ENCODE measurements at regions not wholly inside any gene's neighbourhood (a gene's known extent, or its start where the extent isn't known, plus 50 kb on each side); places are given as distances from the start of the nearest gene placed in this dataset.

DNA sequence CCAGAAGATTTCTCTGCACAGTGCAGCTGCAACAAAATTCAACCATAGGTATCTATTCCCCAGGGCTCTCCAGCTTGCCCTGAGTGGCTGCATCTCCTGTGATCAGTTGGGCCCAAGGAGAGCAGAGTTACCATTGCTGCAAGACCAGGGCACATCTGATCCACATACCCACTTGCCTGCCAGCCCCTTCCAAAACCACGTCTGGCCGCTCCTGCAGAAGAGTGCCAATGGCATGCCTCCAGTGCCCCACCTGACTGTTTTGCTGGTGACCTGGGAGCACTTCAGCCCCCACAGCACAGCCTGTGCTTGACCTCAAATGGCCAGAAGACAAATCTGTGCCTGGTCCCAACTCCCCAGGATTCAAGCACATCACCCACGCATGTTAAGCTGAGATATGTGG, 526.1 kb upstream of the GBE1 start:
- ATAC-seq, result no peak
- Mint-ChIP-seq H3K27ac (no peak overlapping the region), H3K36me3 (no peaks in the 10 kb centered on the region), H3K27me3 (no peaks in the 10 kb centered on the region), H3K4me1 (no peaks in the 10 kb centered on the region), H3K9me3 (no peaks in the 10 kb centered on the region), H3K4me3 (no peak overlapping the region)

DNA sequence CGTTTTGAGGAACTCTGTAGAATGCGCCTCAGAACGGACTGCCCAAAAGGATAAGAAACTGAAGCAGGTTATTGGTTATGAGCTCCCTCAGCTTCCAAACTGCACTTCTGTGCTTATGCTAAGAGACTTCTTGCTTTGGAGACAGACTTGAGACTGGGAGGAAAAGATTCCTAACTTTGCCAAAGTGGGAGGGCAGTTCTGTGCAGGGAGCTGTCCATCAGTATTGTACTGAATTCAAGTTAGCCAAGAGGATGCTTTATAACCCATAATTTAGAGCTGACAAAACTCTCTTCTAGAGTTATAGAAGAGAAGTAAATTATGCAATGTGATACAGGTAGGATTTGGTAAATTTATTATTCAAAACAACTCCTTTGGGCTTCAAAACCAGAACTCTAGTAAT, 519.8 kb upstream of the GBE1 start:
- H3K9me3 Mint-ChIP-seq, result peaks cover 3% of the 10 kb centered on the region
- no peaks in the 10 kb centered on the region for H3K4me1 Mint-ChIP-seq
- H3K27ac Mint-ChIP-seq, result no peak overlapping the region
- no peak overlapping the region for H3K4me3 Mint-ChIP-seq
- no peaks in the 10 kb centered on the region for H3K27me3 Mint-ChIP-seq
- no peaks in the 10 kb centered on the region for H3K36me3 Mint-ChIP-seq
- ATAC-seq, result no peak

DNA sequence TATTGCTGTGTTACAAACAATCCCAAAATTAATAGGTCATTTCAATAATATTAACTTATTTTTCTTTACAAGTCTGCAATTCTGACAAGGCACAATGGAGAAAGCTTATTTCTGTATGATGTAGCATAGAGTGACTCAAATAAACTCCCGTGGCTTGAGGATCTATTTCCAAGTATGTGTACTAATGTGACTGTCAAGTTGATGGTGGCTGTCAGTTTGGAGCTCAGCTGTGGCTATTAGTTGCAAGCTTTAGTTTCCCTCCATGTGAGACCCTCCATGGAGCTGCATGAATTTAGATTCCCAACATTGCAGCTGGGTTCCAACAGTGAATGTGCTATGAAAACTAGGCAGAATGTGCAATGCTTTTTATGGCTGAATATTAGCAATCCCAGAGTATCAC, 515.5 kb upstream of the GBE1 start:
- Mint-ChIP-seq H3K4me3 (no peak overlapping the region), H3K9me3 (peaks cover 6% of the 10 kb centered on the region), H3K27me3 (no peaks in the 10 kb centered on the region), H3K27ac (no peak overlapping the region), H3K4me1 (no peaks in the 10 kb centered on the region), H3K36me3 (no peaks in the 10 kb centered on the region)
- no peak for ATAC-seq

DNA sequence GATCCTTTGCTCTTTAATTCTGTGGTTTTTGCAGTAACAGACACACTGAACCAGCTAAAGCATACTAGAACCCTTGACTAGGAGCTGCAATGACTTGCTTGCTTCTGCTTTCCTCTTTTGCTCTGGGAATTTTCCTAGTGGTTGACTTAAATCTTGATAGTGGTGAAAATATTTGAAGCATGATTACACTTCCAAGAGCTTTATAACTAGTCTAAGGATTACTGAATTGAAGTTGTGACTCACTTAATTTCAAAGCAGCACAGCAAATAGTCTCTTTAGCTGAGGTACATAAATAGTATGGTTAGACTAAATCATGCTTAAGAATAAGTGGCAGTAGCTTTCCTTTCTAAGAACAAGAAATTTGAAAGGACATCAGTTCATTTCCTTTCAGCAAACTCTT, 513.5 kb upstream of the GBE1 start:
- H3K27me3 Mint-ChIP-seq, result no peaks in the 10 kb centered on the region
- H3K4me3 Mint-ChIP-seq, result no peak overlapping the region
- H3K4me1 Mint-ChIP-seq, result no peaks in the 10 kb centered on the region
- no peak overlapping the region for H3K27ac Mint-ChIP-seq
- ATAC-seq, result no peak
- peaks cover 20% of the 10 kb centered on the region for H3K9me3 Mint-ChIP-seq
- no peaks in the 10 kb centered on the region for H3K36me3 Mint-ChIP-seq

DNA sequence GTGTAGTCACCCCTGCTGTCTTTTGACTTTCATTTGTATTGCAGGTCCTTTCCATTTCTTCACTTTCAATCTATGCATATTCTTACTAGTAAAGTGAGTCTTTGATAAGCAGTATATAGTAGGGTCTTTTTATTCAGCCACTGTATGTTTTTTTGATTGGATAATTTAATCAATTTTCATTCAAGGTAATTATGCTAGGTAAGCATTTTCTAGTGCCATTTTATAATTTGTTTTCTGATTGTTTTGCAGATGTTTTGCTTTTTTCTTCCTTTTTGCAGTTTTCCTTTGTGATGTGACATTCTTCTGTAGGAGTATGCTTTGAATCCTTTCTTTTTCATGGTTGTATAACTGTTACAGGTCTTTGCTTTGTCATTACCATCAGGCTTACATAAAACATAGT, 504.3 kb upstream of the GBE1 start:
- peaks cover 16% of the 10 kb centered on the region for H3K9me3 Mint-ChIP-seq
- H3K36me3 Mint-ChIP-seq, result no peaks in the 10 kb centered on the region
- no peak overlapping the region for H3K27ac Mint-ChIP-seq
- no peak for ATAC-seq
- no peaks in the 10 kb centered on the region for H3K27me3 Mint-ChIP-seq
- H3K4me1 Mint-ChIP-seq, result no peaks in the 10 kb centered on the region
- no peak overlapping the region for H3K4me3 Mint-ChIP-seq

DNA sequence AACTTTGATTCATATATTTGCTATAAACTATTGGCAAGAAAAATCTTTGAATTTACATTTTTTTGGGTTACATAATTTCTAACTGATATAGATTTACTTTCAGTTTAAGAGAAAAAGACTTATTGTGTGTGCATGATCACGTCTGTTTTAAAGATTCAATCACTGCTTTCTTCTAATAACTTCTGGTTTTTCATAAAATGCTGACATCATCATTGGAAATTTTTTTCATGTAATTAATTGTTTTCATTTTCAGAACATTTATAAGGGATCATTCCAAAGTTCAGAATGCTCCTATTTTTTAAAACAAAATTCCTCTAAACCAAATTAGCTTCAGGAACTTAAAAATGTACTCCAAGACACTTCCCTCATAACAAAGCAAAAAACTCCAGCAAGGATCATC, 500.7 kb upstream of the GBE1 start:
- peaks cover 3% of the 10 kb centered on the region for H3K9me3 Mint-ChIP-seq
- no peak overlapping the region for H3K4me3 Mint-ChIP-seq
- no peaks in the 10 kb centered on the region for H3K36me3 Mint-ChIP-seq
- no peak overlapping the region for H3K27ac Mint-ChIP-seq
- no peaks in the 10 kb centered on the region for H3K4me1 Mint-ChIP-seq
- ATAC-seq, result no peak
- no peaks in the 10 kb centered on the region for H3K27me3 Mint-ChIP-seq

DNA sequence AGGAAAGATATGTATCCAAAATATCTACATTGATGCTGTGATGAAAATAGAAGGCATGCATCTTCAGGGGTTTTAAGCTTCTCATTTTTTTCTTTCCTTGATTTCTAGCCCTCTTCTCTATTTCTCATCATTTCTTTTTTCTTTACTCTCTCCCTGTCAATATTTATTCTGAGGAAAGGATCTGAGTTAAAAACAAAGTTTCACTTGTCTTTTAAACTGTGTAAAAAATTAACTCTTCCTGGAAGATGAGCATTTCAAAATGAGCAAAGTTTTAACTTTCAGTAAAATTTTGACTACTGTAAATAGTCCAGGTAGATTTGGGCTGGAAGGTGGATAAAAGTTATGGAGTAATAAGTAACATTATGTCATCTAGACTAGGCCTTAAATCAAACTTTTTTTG, 500.2 kb upstream of the GBE1 start:
- H3K4me1 Mint-ChIP-seq, result no peaks in the 10 kb centered on the region
- H3K4me3 Mint-ChIP-seq, result no peak overlapping the region
- no peak overlapping the region for H3K27ac Mint-ChIP-seq
- H3K27me3 Mint-ChIP-seq, result no peaks in the 10 kb centered on the region
- no peak for ATAC-seq
- H3K36me3 Mint-ChIP-seq, result no peaks in the 10 kb centered on the region
- peaks cover 3% of the 10 kb centered on the region for H3K9me3 Mint-ChIP-seq

DNA sequence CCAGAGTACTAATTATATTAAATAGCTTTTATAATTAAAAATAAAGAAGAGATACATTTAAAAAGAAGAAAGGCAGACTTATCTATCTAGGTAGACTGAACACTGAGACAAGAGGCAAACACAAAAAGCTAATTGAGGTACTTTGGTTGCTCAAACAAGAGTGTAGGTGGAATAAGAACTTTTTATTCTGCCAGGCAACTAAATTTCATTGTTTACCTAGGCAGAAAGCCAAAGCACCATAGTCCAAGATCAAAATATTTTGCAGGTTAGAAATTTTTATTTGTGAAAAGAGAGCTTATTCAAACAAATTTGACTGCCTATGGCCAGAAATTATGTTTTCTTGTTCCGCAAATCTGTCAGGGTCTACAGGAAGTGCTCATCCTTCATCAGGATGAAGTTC, 499.6 kb upstream of the GBE1 start:
- Mint-ChIP-seq H3K9me3 (peaks cover 3% of the 10 kb centered on the region), H3K27ac (no peak overlapping the region), H3K27me3 (no peaks in the 10 kb centered on the region), H3K4me1 (no peaks in the 10 kb centered on the region), H3K36me3 (no peaks in the 10 kb centered on the region), H3K4me3 (no peak overlapping the region)
- no peak for ATAC-seq

DNA sequence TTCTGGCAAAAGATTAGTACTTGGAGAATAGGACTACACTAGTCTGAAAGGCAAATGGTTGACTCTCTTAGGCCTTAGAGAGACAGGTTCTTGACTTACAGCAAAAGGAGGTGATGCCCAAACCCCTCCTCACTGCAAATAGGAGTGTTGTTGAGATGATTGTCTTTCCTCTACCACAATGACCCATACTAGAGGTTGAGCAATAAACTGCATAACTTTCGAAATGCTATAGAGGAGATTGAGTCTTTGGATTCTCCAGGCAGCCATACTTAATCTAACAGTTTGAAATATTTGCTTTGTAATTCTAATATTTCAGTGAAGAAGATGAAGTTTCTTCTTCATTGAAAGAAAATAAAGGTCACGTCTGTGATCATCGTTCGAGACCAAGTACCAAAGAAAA, 498.5 kb upstream of the GBE1 start:
- no peaks in the 10 kb centered on the region for H3K27me3 Mint-ChIP-seq
- no peak overlapping the region for H3K4me3 Mint-ChIP-seq
- no peak overlapping the region for H3K27ac Mint-ChIP-seq
- H3K9me3 Mint-ChIP-seq, result peaks cover 3% of the 10 kb centered on the region
- H3K4me1 Mint-ChIP-seq, result no peaks in the 10 kb centered on the region
- ATAC-seq, result no peak
- H3K36me3 Mint-ChIP-seq, result no peaks in the 10 kb centered on the region

DNA sequence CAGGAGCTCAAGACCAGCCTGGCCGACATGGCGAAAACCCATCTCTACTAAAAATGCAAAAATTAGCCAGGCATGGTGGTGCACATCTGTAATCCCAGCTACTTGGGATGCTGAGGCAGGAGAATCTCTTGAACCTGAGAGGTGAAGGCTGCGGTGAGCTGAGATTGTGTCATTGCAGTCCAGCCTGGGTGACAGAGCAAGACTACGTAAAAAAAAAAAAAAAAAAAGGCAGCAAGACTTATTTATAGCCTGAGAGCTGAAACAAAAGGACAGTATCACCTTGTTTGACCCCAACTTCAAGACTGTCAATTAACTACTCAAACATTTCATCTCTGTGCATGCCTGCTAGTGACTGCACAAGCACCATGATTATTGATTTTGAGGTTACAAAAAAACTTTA, 478.9 kb upstream of the GBE1 start:
- Mint-ChIP-seq H3K27ac (no peak overlapping the region), H3K4me3 (no peak overlapping the region), H3K9me3 (peaks cover 5% of the 10 kb centered on the region), H3K27me3 (no peaks in the 10 kb centered on the region), H3K36me3 (no peaks in the 10 kb centered on the region), H3K4me1 (no peaks in the 10 kb centered on the region)
- no peak for ATAC-seq

DNA sequence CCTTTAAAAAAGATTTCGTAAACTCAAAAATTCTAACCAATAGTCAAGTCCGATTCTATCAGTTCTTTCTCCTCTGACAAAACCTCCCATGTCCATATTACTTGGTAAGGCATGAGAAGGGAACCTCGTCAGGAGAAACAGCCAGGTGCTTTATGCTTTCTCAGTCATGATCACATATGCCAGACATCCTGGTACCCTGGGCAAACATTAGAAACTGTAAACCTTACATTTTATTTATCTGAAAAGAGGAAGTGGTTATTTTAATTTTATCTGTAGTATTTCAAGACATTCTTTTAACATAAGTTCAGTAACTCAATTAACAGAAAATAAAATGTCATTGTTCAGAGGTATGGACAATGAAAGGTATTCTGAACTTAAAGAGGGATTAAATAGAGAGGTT, 474.8 kb upstream of the GBE1 start:
- ATAC-seq, result no peak
- H3K36me3 Mint-ChIP-seq, result no peaks in the 10 kb centered on the region
- no peaks in the 10 kb centered on the region for H3K9me3 Mint-ChIP-seq
- H3K27me3 Mint-ChIP-seq, result no peaks in the 10 kb centered on the region
- H3K4me1 Mint-ChIP-seq, result no peaks in the 10 kb centered on the region
- H3K4me3 Mint-ChIP-seq, result no peak overlapping the region
- H3K27ac Mint-ChIP-seq, result no peak overlapping the region

DNA sequence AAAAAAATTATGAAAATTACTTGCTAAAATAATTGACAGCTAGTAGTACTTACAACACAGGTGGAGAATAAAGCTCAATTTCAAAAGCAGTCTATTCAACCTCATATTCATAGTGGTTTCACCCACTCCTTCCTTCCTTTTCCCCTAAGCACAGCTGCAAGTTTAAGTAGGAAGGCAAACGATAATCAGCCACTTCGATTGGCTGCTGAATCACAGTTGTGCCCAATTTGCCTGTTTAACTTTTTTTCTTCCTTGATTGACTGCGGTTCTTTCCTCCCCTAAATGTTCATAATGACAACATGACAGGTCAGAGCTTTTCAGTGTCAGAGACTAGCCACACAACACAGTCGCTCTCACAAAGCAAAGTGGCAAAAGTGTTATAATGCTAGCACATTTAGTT, 468.0 kb upstream of the GBE1 start:
- Mint-ChIP-seq H3K4me3 (no peak overlapping the region), H3K4me1 (no peaks in the 10 kb centered on the region), H3K27ac (no peak overlapping the region), H3K36me3 (no peaks in the 10 kb centered on the region), H3K27me3 (no peaks in the 10 kb centered on the region), H3K9me3 (peaks cover 3% of the 10 kb centered on the region)
- ATAC-seq, result no peak

DNA sequence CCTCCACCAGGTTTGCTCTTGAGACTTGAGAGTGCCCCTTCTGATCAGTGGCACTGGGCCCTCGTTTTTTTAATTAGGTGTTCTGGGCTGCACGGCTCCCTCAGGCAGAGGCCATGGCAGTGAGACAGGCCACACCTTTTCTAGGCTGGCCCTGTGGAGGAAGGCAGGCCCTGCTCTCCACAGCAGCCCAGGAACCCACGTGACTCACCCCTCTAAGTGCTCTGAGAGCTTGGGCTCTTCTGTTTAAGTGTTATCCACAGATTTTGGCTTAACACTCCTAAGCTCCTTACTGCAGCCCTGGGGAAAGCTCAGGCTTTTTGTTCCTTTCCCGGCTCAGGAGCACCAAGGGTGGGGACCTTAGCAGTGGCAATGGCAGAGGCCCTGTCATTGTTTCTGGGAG, 463.2 kb upstream of the GBE1 start:
- no peak for ATAC-seq
- H3K4me3 Mint-ChIP-seq, result no peak overlapping the region
- no peaks in the 10 kb centered on the region for H3K4me1 Mint-ChIP-seq
- no peaks in the 10 kb centered on the region for H3K36me3 Mint-ChIP-seq
- no peaks in the 10 kb centered on the region for H3K27me3 Mint-ChIP-seq
- no peak overlapping the region for H3K27ac Mint-ChIP-seq
- H3K9me3 Mint-ChIP-seq, result peaks cover 1% of the 10 kb centered on the region

DNA sequence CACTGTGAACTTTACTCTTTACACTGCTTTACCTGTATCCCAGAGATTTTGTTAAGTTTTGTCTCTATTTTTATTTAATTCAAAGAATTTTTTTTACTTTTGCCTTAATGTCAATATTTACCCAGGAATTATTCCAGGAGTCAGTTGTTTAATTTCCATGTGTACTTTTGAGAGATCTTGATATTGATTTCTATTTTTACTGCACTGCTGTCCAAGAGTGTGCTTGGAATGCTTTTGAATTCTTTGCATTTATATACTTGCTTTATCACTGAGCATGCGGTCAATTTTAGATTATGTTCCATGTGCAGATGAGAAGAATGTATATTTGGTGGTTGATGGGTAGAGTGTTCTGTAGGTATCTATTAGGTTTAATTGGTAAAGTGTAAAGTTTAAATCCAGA, 461.0 kb upstream of the GBE1 start:
- Mint-ChIP-seq H3K4me3 (no peak overlapping the region), H3K27ac (no peak overlapping the region), H3K4me1 (no peaks in the 10 kb centered on the region), H3K36me3 (no peaks in the 10 kb centered on the region), H3K9me3 (no peaks in the 10 kb centered on the region), H3K27me3 (no peaks in the 10 kb centered on the region)
- ATAC-seq, result no peak

DNA sequence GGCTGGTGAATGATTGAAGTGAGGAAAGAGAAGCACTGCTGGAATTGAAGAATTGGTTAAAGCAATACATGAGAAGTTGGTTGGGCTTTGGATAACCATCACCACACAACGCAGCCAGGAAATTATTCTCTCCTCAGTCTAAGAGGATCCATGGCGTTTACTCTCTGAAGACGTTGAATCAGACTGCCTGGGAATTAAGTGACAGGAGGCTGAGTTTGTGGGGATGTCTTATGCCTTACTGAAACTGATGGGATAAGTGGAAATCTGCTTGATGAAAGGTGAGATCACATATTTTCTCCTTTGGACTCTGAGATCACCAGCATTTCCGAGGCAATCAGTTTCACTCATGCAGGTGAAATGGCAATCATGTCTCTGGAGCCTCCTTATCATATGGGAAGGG, 456.1 kb upstream of the GBE1 start:
- peaks cover 6% of the 10 kb centered on the region for H3K9me3 Mint-ChIP-seq
- no peak for ATAC-seq
- no peaks in the 10 kb centered on the region for H3K27me3 Mint-ChIP-seq

DNA sequence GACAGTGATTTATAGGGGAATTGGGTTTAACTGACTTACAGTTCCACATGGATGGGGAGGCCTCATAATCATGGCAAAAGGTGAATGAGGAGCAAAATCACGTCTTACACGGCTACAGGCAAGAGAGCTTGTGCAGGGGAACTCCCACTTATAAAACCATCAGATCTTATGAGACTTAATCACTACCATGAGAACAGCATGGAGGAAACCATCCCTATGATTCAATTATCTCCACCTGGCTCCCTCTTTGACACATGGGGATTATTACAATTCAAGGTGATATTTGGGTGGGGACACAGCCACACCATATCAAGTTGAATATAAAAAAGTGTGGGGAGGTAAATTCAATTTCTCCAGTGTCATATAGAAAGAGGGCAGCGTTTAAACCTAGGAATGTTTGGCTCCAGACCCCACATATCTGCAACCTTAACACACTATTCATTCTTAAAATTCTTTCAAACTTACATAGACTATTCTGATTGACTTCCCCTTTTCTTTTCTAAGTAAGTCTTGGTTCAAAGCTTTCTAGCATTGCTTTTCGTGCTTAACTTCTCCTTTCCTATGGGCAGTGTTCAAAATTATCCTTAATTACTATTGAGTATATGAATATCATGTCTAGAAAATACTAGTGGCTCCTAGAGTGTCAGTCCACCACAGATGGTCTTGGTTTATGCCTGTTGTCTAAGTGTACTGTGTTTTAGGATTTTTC, 446.7 kb upstream of the GBE1 start:
- no peak overlapping the region for H3K27ac Mint-ChIP-seq
- no peaks in the 10 kb centered on the region for H3K4me1 Mint-ChIP-seq
- ATAC-seq, result no peak
- H3K4me3 Mint-ChIP-seq, result no peak overlapping the region
- no peaks in the 10 kb centered on the region for H3K27me3 Mint-ChIP-seq
- peaks cover 14% of the 10 kb centered on the region for H3K9me3 Mint-ChIP-seq
- no peaks in the 10 kb centered on the region for H3K36me3 Mint-ChIP-seq

More for the DNA sequence above, 456.1 kb upstream of the GBE1 start:
- no peak overlapping the region for H3K27ac Mint-ChIP-seq
- no peak overlapping the region for H3K4me3 Mint-ChIP-seq
- no peaks in the 10 kb centered on the region for H3K36me3 Mint-ChIP-seq
- no peaks in the 10 kb centered on the region for H3K4me1 Mint-ChIP-seq

DNA sequence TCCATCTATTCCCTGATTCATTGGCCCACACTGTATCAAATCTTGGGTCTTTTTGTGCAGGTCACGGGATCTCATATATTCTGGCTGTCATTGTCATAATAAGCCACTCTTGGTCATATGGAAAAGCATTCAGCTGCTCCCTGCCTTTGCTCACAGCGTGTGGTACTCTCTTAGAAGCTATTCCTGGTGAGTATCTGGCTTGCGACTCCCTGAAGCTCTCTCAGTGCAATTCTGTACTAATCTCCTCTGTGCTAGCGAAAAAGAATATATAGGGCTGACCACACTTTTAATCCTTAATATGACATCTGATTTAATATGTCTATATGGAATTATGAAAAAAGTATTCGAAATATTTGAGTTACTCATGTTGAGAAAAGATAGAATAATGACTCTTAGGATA, 440.8 kb upstream of the GBE1 start:
- H3K27ac Mint-ChIP-seq, result no peak overlapping the region
- H3K27me3 Mint-ChIP-seq, result no peaks in the 10 kb centered on the region
- no peak for ATAC-seq
- no peaks in the 10 kb centered on the region for H3K4me1 Mint-ChIP-seq
- peaks cover 5% of the 10 kb centered on the region for H3K9me3 Mint-ChIP-seq
- H3K36me3 Mint-ChIP-seq, result no peaks in the 10 kb centered on the region
- H3K4me3 Mint-ChIP-seq, result no peak overlapping the region

Data from stimulated activated memory B cell treated with anti-CD40 and anti-IgM and Interleukin-4, amounts not matched to agents 10 μg/mL and 1 μg/mL and 100 μg/mL, for 72 hours (primary cell).